C4-2B (cell line): ENCODE measurements at regions not wholly inside any gene's neighbourhood (a gene's known extent, or its start where the extent isn't known, plus 50 kb on each side); places are given as distances from the start of the nearest gene placed in this dataset.

ENCODE experiments used
- CTCF ChIP-seq: fragments of 450-650 bp; conservative IDR thresholded peaks from 2 replicates; pipeline ENCODE4 v1.5.1; 2017; ENCODE audit warnings: mild to moderate bottlenecking
- ZFX ChIP-seq: fragments of 450-650 bp; IDR thresholded peaks from 2 replicates; pipeline ENCODE4 v1.6.1; 2017

- TF ChIP-seq CTCF = no peak
- no peak for TF ChIP-seq ZFX
These were observed 117.1 kb upstream of the CCDC28A start for GRCh38 chr6:138656364-138657064.
